ENCODE measurements at regions not wholly inside any gene's neighbourhood (a gene's known extent, or its start where the extent isn't known, plus 50 kb on each side); places are given as distances from the start of the nearest gene placed in this dataset.

- no peak overlapping the region for H3K9ac ChIP-seq (ENCODE audit: insufficient read depth, low read length, poor library complexity, severe bottlenecking)
- Mint-ChIP-seq H3K27me3 (ENCODE audit: low read depth in 3 of 3) (no peaks in the 10 kb centered on the region), H3K27ac (no peak overlapping the region), H3K9me3 (peaks cover 0 to 13% (median 3%) of the 10 kb centered on the region in 7 donors), H3K36me3 (no peaks in the 10 kb centered on the region), H3K4me1 (no peaks in the 10 kb centered on the region), H3K4me3 (no peak overlapping the region)
- H4K20me1 ChIP-seq (ENCODE audit: insufficient read depth, low read length), result no peaks in the 10 kb centered on the region
- no peak for DNase-seq
- TF ChIP-seq, protein P1, sequence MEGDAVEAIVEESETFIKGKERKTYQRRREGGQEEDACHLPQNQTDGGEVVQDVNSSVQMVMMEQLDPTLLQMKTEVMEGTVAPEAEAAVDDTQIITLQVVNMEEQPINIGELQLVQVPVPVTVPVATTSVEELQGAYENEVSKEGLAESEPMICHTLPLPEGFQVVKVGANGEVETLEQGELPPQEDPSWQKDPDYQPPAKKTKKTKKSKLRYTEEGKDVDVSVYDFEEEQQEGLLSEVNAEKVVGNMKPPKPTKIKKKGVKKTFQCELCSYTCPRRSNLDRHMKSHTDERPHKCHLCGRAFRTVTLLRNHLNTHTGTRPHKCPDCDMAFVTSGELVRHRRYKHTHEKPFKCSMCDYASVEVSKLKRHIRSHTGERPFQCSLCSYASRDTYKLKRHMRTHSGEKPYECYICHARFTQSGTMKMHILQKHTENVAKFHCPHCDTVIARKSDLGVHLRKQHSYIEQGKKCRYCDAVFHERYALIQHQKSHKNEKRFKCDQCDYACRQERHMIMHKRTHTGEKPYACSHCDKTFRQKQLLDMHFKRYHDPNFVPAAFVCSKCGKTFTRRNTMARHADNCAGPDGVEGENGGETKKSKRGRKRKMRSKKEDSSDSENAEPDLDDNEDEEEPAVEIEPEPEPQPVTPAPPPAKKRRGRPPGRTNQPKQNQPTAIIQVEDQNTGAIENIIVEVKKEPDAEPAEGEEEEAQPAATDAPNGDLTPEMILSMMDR (IDR thresholded peaks at IDR 0.05), result no peak
- H3K79me2 ChIP-seq (ENCODE audit: insufficient read depth, low read length), result no peaks in the 10 kb centered on the region
- H3K36me3 ChIP-seq (replicated peaks in 1 of 2; ENCODE audit: control insufficient read depth in 1 of 2, insufficient read depth in 2 of 2, low read length in 2 of 2), result no peaks in the 10 kb centered on the region
- no peaks in the 10 kb centered on the region for H3K27me3 ChIP-seq (ENCODE audit: control insufficient read depth in 2 of 2, insufficient read depth in 2 of 2, low read length in 2 of 2)
- no peak overlapping the region for H3K4me2 ChIP-seq (replicated peaks; ENCODE audit: extremely low read depth, low read length, poor library complexity, severe bottlenecking)
- no peaks in the 10 kb centered on the region for H3K9me3 ChIP-seq (replicated peaks in 1 of 2; ENCODE audit: control insufficient read depth in 1 of 2, insufficient read depth in 1 of 2, low read length in 2 of 2)
- H2AFZ ChIP-seq (ENCODE audit: insufficient read depth, low read depth, low read length, poor library complexity, severe bottlenecking), result no peak overlapping the region
- intact Hi-C loops (cut with micrococcal nuclease), result no loop called here
- no peak overlapping the region for H3K4me3 ChIP-seq (replicated peaks in 1 of 3; ENCODE audit: low read depth in 2 of 3, low read length in 3 of 3)
- WGBS (ENCODE audit: insufficient coverage), result no CpG with 5 or more reads among the region's 2 CpGs
- H3K4me1 ChIP-seq (ENCODE audit: control insufficient read depth in 1 of 2, insufficient read depth in 2 of 2, low read length in 2 of 2), result no peaks in the 10 kb centered on the region
- H3K27ac ChIP-seq (ENCODE audit: low read depth in 1 of 2, low read length in 2 of 2), result no peak overlapping the region
Measured at GRCh38 chr4:179823342-179823741, 2381.1 kb upstream of the AGA start.

- no peak overlapping the region for H3K27ac Mint-ChIP-seq
- no peaks in the 10 kb centered on the region for H3K79me2 ChIP-seq (ENCODE audit: insufficient read depth, low read length)
- H3K4me3 ChIP-seq (replicated peaks in 1 of 3; ENCODE audit: low read depth in 2 of 3, low read length in 3 of 3), result no peak overlapping the region
- no peak overlapping the region for H3K4me2 ChIP-seq (replicated peaks; ENCODE audit: extremely low read depth, low read length, poor library complexity, severe bottlenecking)
- 100% methylated on average over 1 of the region's 4 CpGs for WGBS (ENCODE audit: insufficient coverage)
- H3K4me1 ChIP-seq (ENCODE audit: control insufficient read depth in 1 of 2, insufficient read depth in 2 of 2, low read length in 2 of 2), result no peaks in the 10 kb centered on the region
- no peaks in the 10 kb centered on the region for H3K4me1 Mint-ChIP-seq
- H3K36me3 Mint-ChIP-seq, result no peaks in the 10 kb centered on the region
- H3K9me3 ChIP-seq (replicated peaks in 1 of 2; ENCODE audit: control insufficient read depth in 1 of 2, insufficient read depth in 1 of 2, low read length in 2 of 2), result peaks cover 11 to 13% of the 10 kb centered on the region in 2 donors
- no peak overlapping the region for H3K4me3 Mint-ChIP-seq
- H2AFZ ChIP-seq (ENCODE audit: insufficient read depth, low read depth, low read length, poor library complexity, severe bottlenecking), result no peak overlapping the region
- H3K27ac ChIP-seq (ENCODE audit: low read depth in 1 of 2, low read length in 2 of 2), result no peak overlapping the region
- no peaks in the 10 kb centered on the region for H3K27me3 ChIP-seq (ENCODE audit: control insufficient read depth in 2 of 2, insufficient read depth in 2 of 2, low read length in 2 of 2)
- DNase-seq, result no peak
- no peak overlapping the region for H3K9ac ChIP-seq (ENCODE audit: insufficient read depth, low read length, poor library complexity, severe bottlenecking)
- H3K9me3 Mint-ChIP-seq, result peaks cover 4 to 28% (median 13%) of the 10 kb centered on the region in 7 donors
- no peaks in the 10 kb centered on the region for H3K27me3 Mint-ChIP-seq (ENCODE audit: low read depth in 3 of 3)
- intact Hi-C loops (cut with micrococcal nuclease), result no loop called here
- TF ChIP-seq, protein P1 (IDR thresholded peaks at IDR 0.05), result no peak
- H3K36me3 ChIP-seq (replicated peaks in 1 of 2; ENCODE audit: control insufficient read depth in 1 of 2, insufficient read depth in 2 of 2, low read length in 2 of 2), result no peaks in the 10 kb centered on the region
- no peaks in the 10 kb centered on the region for H4K20me1 ChIP-seq (ENCODE audit: insufficient read depth, low read length)
Measured at GRCh38 chr4:179831274-179831673, 2389.0 kb upstream of the AGA start.

All from CD14-positive monocyte (primary cell).